GM12872 (cell line): ENCODE measurements at regions not wholly inside any gene's neighbourhood (a gene's known extent, or its start where the extent isn't known, plus 50 kb on each side); places are given as distances from the start of the nearest gene placed in this dataset.

Experiments
- TF ChIP-seq, protein P1 (sequence below): IDR thresholded peaks from 3 replicates; pipeline ENCODE4 v1.5.1; 2011; ENCODE audit warnings: low read depth, mild to moderate bottlenecking, low read length, moderate library complexity; ENCODE audit not compliant: insufficient read depth

DNA sequence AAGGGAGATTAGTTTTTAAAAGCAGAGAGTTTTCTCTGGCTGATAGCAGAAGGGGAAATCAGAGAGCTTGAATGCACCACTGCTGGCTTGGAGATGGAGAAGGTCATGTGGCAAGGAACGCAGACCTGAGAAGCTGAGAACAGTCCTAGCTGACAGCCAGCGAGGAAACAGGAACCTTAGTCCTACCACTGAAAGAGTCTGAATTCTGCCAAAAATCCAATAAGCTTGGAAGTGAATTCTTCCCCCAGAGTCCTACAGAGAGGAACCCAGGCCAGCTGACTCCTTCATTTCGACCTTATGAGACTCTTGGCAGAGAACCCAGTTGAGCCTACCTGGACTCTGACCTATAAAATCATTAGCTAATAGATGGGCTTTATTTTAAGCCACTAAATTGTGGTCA, 371.9 kb upstream of the TNP1 start:
- TF ChIP-seq, protein P1, sequence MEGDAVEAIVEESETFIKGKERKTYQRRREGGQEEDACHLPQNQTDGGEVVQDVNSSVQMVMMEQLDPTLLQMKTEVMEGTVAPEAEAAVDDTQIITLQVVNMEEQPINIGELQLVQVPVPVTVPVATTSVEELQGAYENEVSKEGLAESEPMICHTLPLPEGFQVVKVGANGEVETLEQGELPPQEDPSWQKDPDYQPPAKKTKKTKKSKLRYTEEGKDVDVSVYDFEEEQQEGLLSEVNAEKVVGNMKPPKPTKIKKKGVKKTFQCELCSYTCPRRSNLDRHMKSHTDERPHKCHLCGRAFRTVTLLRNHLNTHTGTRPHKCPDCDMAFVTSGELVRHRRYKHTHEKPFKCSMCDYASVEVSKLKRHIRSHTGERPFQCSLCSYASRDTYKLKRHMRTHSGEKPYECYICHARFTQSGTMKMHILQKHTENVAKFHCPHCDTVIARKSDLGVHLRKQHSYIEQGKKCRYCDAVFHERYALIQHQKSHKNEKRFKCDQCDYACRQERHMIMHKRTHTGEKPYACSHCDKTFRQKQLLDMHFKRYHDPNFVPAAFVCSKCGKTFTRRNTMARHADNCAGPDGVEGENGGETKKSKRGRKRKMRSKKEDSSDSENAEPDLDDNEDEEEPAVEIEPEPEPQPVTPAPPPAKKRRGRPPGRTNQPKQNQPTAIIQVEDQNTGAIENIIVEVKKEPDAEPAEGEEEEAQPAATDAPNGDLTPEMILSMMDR, result no peak

DNA sequence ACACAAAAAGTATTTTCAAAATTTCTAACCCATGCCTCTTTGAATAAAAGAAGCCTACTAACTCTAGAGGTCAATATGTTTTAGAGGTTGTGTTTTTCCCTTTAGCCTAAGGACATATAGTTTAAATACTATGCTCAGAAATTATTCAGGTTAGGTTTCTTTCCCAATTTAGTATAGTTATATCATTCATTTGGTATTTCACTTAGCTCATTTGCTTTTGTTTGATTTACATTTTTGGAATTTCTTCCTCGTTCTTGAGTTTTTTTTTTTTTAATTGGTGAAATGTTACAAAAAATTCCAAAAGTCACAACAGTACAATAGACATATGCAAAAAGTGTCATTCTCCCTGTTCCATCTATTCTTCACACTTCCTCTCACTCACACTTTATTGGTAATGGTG, 371.3 kb upstream of the TNP1 start:
- TF ChIP-seq, protein P1, result no peak

DNA sequence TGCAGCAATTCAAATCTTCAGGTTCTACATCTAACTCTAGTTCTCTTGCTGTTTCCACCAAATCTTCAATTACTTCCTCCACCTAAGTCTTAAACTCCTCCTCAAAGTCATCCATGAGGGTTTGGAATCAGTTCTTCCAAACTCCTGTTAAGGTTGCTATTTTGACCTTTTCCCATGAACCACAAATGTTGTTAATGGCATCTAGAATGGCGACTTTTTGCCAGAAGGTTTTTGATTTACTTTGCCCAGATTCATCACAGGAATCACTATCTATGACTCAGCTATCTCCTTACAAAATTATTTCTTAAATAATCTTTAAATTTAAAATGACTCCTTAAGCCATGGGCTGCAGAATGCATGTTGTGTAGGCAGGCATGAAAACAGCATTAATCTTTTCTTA, 368.9 kb upstream of the TNP1 start:
- TF ChIP-seq, protein P1, result no peak

DNA sequence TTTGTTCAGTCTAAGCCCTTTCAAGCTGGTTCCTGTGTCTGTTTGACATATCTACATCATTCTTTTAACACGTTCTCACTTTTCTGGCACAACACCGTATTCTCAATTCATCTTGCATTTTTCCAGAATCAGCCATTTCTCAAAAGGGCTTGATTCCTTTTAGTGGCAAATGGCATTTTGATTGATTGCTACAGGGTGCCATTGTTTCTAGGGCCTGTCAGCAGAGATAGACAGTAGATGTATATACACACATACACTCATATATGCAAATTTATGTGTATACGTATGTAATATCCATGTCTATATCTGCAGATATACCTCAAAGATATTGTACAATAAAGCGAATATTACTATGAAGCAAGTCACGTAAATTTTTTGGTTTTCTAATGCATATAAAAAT, 367.9 kb upstream of the TNP1 start:
- TF ChIP-seq, protein P1, result no peak

DNA sequence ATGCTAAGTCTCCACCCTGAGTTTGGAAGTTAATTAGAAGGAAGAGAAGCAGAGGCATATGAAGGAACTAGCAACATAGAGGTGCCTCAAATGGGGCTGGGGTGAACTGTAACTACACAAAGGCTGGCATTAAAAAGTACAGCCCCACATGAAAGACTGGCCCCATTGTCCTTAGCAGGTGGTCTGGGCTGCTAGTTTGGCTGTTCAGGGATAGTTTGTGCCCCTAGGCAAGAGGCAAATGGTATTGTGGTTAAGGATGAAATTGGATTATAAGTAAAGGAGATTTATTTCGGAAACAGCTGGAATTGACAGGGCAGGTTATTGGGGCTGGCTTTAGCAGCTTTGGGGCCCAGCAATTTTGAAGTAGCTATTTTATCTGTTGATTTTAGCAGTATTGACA, 365.7 kb upstream of the TNP1 start:
- TF ChIP-seq, protein P1, result no peak

DNA sequence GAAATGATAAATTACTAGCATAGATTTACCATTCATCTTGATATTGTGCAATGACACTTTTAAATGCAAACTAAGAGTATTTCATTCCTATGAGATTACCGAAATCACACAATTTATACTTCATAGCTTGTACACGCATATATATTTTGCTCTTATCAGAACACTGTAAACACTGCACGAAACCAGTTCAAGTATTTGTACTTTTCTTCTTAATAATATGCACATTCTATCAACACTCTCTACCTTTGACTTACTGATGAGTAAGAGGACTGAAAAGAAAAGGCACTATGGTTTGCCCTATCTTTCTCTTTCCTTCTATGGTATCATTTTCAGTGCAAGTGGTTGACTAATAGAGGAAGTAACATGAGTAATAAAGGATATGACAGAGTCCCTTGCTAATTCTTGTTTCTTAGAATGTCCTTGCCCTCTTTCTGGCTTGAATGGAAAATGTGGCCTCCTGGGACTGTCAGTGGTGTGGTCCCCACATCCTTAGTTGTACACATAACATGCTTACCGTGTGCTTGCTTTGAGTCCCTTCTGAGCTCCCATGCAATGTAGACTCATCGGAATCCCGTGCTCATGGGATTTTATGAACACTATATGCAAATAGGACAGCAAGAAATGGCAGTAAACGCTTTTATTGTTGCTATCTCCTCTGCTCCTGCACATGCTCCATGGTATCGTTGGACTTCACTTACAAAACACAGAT, 363.5 kb upstream of the TNP1 start:
- TF ChIP-seq, protein P1, result no peak

DNA sequence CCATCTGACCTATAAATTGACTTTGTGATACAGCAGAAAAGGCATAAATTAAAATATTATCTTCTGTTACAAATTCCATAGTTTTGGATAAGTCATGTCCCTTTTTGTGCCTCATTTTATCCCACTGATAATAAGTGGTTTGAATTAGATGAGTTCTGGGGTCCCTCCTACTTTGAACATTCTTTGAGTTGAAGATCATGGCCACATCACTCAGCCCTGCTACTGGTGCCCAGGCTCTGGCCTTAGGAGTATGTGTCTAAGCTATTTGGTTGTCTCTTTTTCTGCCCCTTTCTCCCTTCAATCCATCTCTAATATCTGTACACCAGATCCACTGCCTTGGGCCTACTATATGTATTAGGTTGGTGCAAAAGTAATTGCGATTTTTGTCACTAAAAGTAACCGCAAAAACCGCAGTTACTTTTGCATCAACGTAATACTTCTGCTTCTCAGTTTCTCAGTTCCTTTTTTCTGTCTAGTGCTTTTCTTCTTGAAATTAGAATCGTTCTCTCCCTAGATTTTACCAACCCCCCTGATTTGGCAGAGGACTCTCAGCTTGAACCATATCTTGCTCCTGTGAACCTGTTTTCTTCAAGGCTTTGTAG, 362.5 kb upstream of the TNP1 start:
- TF ChIP-seq, protein P1, result no peak
